Hypothalamus (tissue), 51 donors: ENCODE measurements at regions not wholly inside any gene's neighbourhood (a gene's known extent, or its start where the extent isn't known, plus 50 kb on each side); places are given as distances from the start of the nearest gene placed in this dataset.

ENCODE experiments used
- DNase-seq, 51 donors: peaks; one replicate each; lab custom pipeline; 2025; lab: John Stamatoyannopoulos, UW

GRCh38 chr13:75231235-75231634 is 250.7 kb downstream of the TBC1D4 start:
- no peak for DNase-seq

GRCh38 chr13:75226733-75227435 is 255.1 kb downstream of the TBC1D4 start:
- no peak for DNase-seq

- no peak for DNase-seq
These were observed 255.9 kb downstream of the TBC1D4 start for GRCh38 chr13:75226092-75226491.

- no peak for DNase-seq
These were observed 256.5 kb downstream of the TBC1D4 start for GRCh38 chr13:75225288-75226032.

GRCh38 chr13:75224053-75224742 is 257.8 kb downstream of the TBC1D4 start:
- DNase-seq: no peak

- DNase-seq: no peak
These were observed 259.9 kb downstream of the TBC1D4 start for GRCh38 chr13:75222031-75222430.

- no peak for DNase-seq
These were observed 261.1 kb downstream of the TBC1D4 start for GRCh38 chr13:75220861-75221260.

- DNase-seq: no peak
These were observed 261.8 kb downstream of the TBC1D4 start for GRCh38 chr13:75220238-75220542.

- DNase-seq: peak; percentile 5 to 90 (median 73)
These were observed 262.3 kb downstream of the TBC1D4 start for GRCh38 chr13:75219479-75220237.

- peak in 5 of 51 donors; percentile 1 to 13 (median 3) for DNase-seq
These were observed 264.0 kb downstream of the TBC1D4 start for GRCh38 chr13:75217949-75218348.

- DNase-seq: no peak
These were observed 265.9 kb downstream of the TBC1D4 start for GRCh38 chr13:75216038-75216437.

GRCh38 chr13:75214846-75215245 is 267.1 kb downstream of the TBC1D4 start:
- no peak for DNase-seq

- no peak for DNase-seq
These were observed 279.0 kb downstream of the TBC1D4 start for GRCh38 chr13:75202981-75203380.

- no peak for DNase-seq
These were observed 284.2 kb downstream of the TBC1D4 start for GRCh38 chr13:75197803-75198202.

- no peak for DNase-seq
These were observed 285.7 kb downstream of the TBC1D4 start for GRCh38 chr13:75196147-75196837.

- DNase-seq: peak in 20 of 51 donors; percentile 2 to 54 (median 9)
These were observed 286.3 kb downstream of the TBC1D4 start for GRCh38 chr13:75195495-75196146.

GRCh38 chr13:75194717-75195462 is 287.1 kb downstream of the TBC1D4 start:
- peak in 5 of 51 donors; percentile 2 to 13 (median 7) for DNase-seq

- no peak for DNase-seq
These were observed 295.6 kb downstream of the TBC1D4 start for GRCh38 chr13:75186379-75186778.

- DNase-seq: no peak
These were observed 300.1 kb downstream of the TBC1D4 start for GRCh38 chr13:75181906-75182305.
